Activated CD8-positive, alpha-beta memory T cell treated with anti-CD3 and anti-CD28 coated beads, Interleukin-2, amount 50 U/mL, for 48 hours (primary cell): ENCODE measurements at regions not wholly inside any gene's neighbourhood (a gene's known extent, or its start where the extent isn't known, plus 50 kb on each side); places are given as distances from the start of the nearest gene placed in this dataset.
"Not testable (repeated sequence)": the region's sequence is repeated elsewhere in the genome, so short reads cannot be mapped to it uniquely, and the experiment has no call there.

Source experiments
- DNase-seq: peaks from one replicate; pipeline ENCODE4 v3.0.0-alpha.2; 2020

- not testable (repeated sequence) for DNase-seq
These were observed 4034.6 kb upstream of the TPTE start for GRCh38 chr21:6486821-6487220.

- DNase-seq: not testable (repeated sequence)
These were observed 4028.7 kb upstream of the TPTE start for GRCh38 chr21:6492691-6493090.

- not testable (repeated sequence) for DNase-seq
These were observed 4027.4 kb upstream of the TPTE start for GRCh38 chr21:6493957-6494356.

- DNase-seq: not testable (repeated sequence)
These were observed 4025.0 kb upstream of the TPTE start for GRCh38 chr21:6496356-6496755.

GRCh38 chr21:6498716-6499115, 4022.7 kb upstream of the TPTE start:
- DNase-seq: not testable (repeated sequence)

- not testable (repeated sequence) for DNase-seq
These were observed 4022.1 kb upstream of the TPTE start for GRCh38 chr21:6499128-6499826.

- DNase-seq: not testable (repeated sequence)
These were observed 4021.5 kb upstream of the TPTE start for GRCh38 chr21:6499866-6500265.

GRCh38 chr21:6500681-6501080, 4020.7 kb upstream of the TPTE start:
- DNase-seq: not testable (repeated sequence)

GRCh38 chr21:6506167-6506894, 4015.1 kb upstream of the TPTE start:
- DNase-seq: not testable (repeated sequence)

- DNase-seq: not testable (repeated sequence)
These were observed 4013.8 kb upstream of the TPTE start for GRCh38 chr21:6507632-6508031.

GRCh38 chr21:6521777-6522176, 3999.6 kb upstream of the TPTE start:
- DNase-seq: not testable (repeated sequence)

- DNase-seq: not testable (repeated sequence)
These were observed 3995.2 kb upstream of the TPTE start for GRCh38 chr21:6526213-6526612.

GRCh38 chr21:6530655-6531054, 3990.7 kb upstream of the TPTE start:
- not testable (repeated sequence) for DNase-seq

- not testable (repeated sequence) for DNase-seq
These were observed 3988.1 kb upstream of the TPTE start for GRCh38 chr21:6533261-6533660.

GRCh38 chr21:6538320-6538719, 3983.1 kb upstream of the TPTE start:
- DNase-seq: not testable (repeated sequence)

GRCh38 chr21:6539688-6540087, 3981.7 kb upstream of the TPTE start:
- DNase-seq: not testable (repeated sequence)

GRCh38 chr21:6541036-6541435, 3980.3 kb upstream of the TPTE start:
- DNase-seq: not testable (repeated sequence)

GRCh38 chr21:6545288-6545687, 3976.1 kb upstream of the TPTE start:
- not testable (repeated sequence) for DNase-seq

- not testable (repeated sequence) for DNase-seq
These were observed 3970.3 kb upstream of the TPTE start for GRCh38 chr21:6551045-6551444.

GRCh38 chr21:6553505-6554376, 3967.6 kb upstream of the TPTE start:
- not testable (repeated sequence) for DNase-seq

- not testable (repeated sequence) for DNase-seq
These were observed 3967.0 kb upstream of the TPTE start for GRCh38 chr21:6554377-6554864.

- not testable (repeated sequence) for DNase-seq
These were observed 3964.9 kb upstream of the TPTE start for GRCh38 chr21:6556516-6556915.

- not testable (repeated sequence) for DNase-seq
These were observed 3964.0 kb upstream of the TPTE start for GRCh38 chr21:6557415-6557814.
